Naive thymus-derived CD4-positive, alpha-beta T cell (primary cell): ENCODE measurements at regions not wholly inside any gene's neighbourhood (a gene's known extent, or its start where the extent isn't known, plus 50 kb on each side); places are given as distances from the start of the nearest gene placed in this dataset.

Experiments used
- ATAC-seq: fragments of 150-1000 bp; cut with Tn5 transposase; 2 replicates; pipeline ENCODE4 v1.10.0; 2021; ENCODE audit warnings: mild to moderate bottlenecking, moderate library complexity
- CTCF ChIA-PET: fragments of 350-600 bp; sonication (Branson Sonifier 250); formaldehyde crosslinking; loops from one replicate; lab custom pipeline; 2021; ENCODE audit warnings: antibody characterized with exemption; lab: Charles Lee
- POLR2A ChIA-PET: fragments of 350-600 bp; sonication (Branson Sonifier 250); formaldehyde crosslinking; loops from one replicate; lab custom pipeline; 2021; ENCODE audit warnings: antibody characterized with exemption, inconsistent platforms; lab: Charles Lee
- DNase-seq, 9 donors: peaks; one replicate each; pipeline versions ENCODE4 v3.0.0 to v3.0.0-alpha.2; 2020 to 2022; ENCODE audit warnings: mixed read lengths in 1 of 9
- H3K27ac ChIP-seq: one replicate; pipeline ENCODE4 v1.7.0; 2013; ENCODE audit warnings: mild to moderate bottlenecking, low read depth, low read length, moderate library complexity
- H3K27me3 ChIP-seq, 2 donors: one replicate each; pipeline ENCODE4 v1.7.0; 2013; ENCODE audit warnings: low read length in 2 of 2, mild to moderate bottlenecking in 2 of 2, moderate library complexity in 2 of 2; ENCODE audit not compliant: control insufficient read depth in 2 of 2, insufficient read depth in 2 of 2
- H3K36me3 ChIP-seq, 3 experiments: 1 replicate in 2 of 3; 2 replicates in 1 of 3; pipeline ENCODE4 v1.7.0; 2013; ENCODE audit warnings: low read length in 3 of 3, mild to moderate bottlenecking in 3 of 3, moderate library complexity in 1 of 3; ENCODE audit not compliant: insufficient read depth in 3 of 3, control insufficient read depth in 2 of 3
- H3K4me1 ChIP-seq, 2 donors: one replicate each; pipeline ENCODE4 v1.7.0; 2013; ENCODE audit warnings: low read length in 2 of 2, mild to moderate bottlenecking in 2 of 2, moderate library complexity in 1 of 2; ENCODE audit not compliant: control insufficient read depth in 2 of 2, insufficient read depth in 2 of 2
- H3K4me3 ChIP-seq: 2 replicates; pipeline ENCODE4 v1.7.0; 2013; ENCODE audit warnings: mild to moderate bottlenecking, low read length
- H3K9me3 ChIP-seq, 3 experiments: 1 replicate in 2 of 3; 2 replicates in 1 of 3; pipeline ENCODE4 v1.7.0; 2013; ENCODE audit warnings: low read length in 3 of 3; ENCODE audit not compliant: control insufficient read depth in 2 of 3
- H3K27ac Mint-ChIP-seq, 9 donors: one replicate each; pipeline ENCODE4 v1.8.0; 2020 to 2022; ENCODE audit warnings: mixed read lengths in 9 of 9, mild to moderate bottlenecking in 8 of 9, moderate library complexity in 5 of 9, inconsistent platforms in 2 of 9
- H3K27me3 Mint-ChIP-seq, 5 donors: one replicate each; pipeline ENCODE4 v1.8.0; 2021 to 2022; ENCODE audit warnings: mixed read lengths in 5 of 5, mild to moderate bottlenecking in 1 of 5
- H3K36me3 Mint-ChIP-seq, 5 donors: one replicate each; pipeline ENCODE4 v1.8.0; 2020 to 2022; ENCODE audit warnings: mixed read lengths in 5 of 5, mild to moderate bottlenecking in 3 of 5, inconsistent platforms in 1 of 5
- H3K4me1 Mint-ChIP-seq, 7 donors: one replicate each; pipeline ENCODE4 v1.8.0; 2020 to 2022; ENCODE audit warnings: mixed read lengths in 7 of 7, mild to moderate bottlenecking in 3 of 7, inconsistent platforms in 1 of 7
- H3K4me3 Mint-ChIP-seq, 10 donors: one replicate each; pipeline ENCODE4 v1.8.0; 2020 to 2022; ENCODE audit warnings: mild to moderate bottlenecking in 10 of 10, mixed read lengths in 10 of 10, moderate library complexity in 6 of 10, inconsistent platforms in 2 of 10
- H3K9me3 Mint-ChIP-seq, 11 donors: one replicate each; pipeline ENCODE4 v1.8.0; 2020 to 2022; ENCODE audit warnings: mixed read lengths in 11 of 11, mild to moderate bottlenecking in 4 of 11, inconsistent platforms in 1 of 11, moderate library complexity in 1 of 11
- intact Hi-C, 2 donors: fragments of 100-400 bp; cut with micrococcal nuclease; formaldehyde crosslinking; loops; one replicate each; pipeline ENCODE4 v1.15.1; 2023

GRCh38 chr12:115095073-115095748, 411.2 kb upstream of the TBX3 start:
- H3K9me3 Mint-ChIP-seq: peaks cover 3 to 28% (median 13%) of the 10 kb centered on the region in 11 donors
- Histone ChIP-seq H3K4me1 (no peaks in the 10 kb centered on the region), H3K36me3 (no peaks in the 10 kb centered on the region), H3K9me3 (no peaks in the 10 kb centered on the region), H3K27ac (no peak overlapping the region), H3K4me3 (no peak overlapping the region), H3K27me3 (no peaks in the 10 kb centered on the region)
- no peak overlapping the region for H3K4me3 Mint-ChIP-seq
- no peaks in the 10 kb centered on the region for H3K36me3 Mint-ChIP-seq
- ChIA-PET POLR2A (no interaction called here), CTCF (no interaction called here)
- intact Hi-C loops: no loop called here
- ATAC-seq (no peak), DNase-seq (no peak)
- H3K27me3 Mint-ChIP-seq: peaks cover 0 to 2% (median 0%) of the 10 kb centered on the region in 5 donors
- no peak overlapping the region for H3K27ac Mint-ChIP-seq
- H3K4me1 Mint-ChIP-seq: no peaks in the 10 kb centered on the region

DNA sequence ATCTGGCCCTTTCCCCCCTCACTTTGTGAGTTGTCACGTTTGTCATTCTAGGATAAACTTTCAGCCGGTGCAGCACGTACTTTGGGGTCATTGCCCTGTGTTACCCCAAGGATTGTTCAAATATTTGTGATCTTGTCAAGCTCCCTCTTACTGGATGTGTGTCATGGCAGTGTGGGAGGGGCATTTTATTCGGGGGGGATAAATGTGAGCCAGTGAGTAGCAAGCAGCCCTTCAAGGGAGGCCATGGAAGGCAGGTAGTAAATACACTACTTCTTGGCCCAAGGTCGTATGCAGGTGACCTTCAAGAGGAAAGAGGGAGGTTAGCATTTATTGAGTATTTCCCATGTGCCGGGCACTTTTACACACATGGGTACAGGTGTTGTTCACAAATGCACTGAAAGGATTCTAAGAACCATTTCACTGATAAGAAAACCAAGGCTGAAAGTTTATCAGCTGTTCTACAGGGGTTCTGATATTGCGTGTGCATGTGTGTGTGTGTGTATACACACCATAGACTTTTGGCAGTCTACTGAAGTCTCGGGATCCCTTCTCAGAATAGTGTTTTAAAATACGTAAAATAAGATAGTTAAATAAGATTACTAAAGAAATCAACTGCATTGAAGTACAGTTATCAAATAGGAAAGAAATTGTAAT, 410.3 kb upstream of the TBX3 start:
- Histone ChIP-seq H3K27ac (no peak overlapping the region), H3K4me3 (no peak overlapping the region), H3K27me3 (no peaks in the 10 kb centered on the region), H3K36me3 (no peaks in the 10 kb centered on the region), H3K4me1 (no peaks in the 10 kb centered on the region), H3K9me3 (no peaks in the 10 kb centered on the region)
- ChIA-PET CTCF (no interaction called here), POLR2A (no interaction called here)
- DNase-seq (no peak), ATAC-seq (no peak)
- intact Hi-C loops: no loop called here
- Mint-ChIP-seq H3K27me3 (peaks cover 0 to 2% (median 0%) of the 10 kb centered on the region in 5 donors), H3K4me1 (no peaks in the 10 kb centered on the region), H3K4me3 (no peak overlapping the region), H3K36me3 (no peaks in the 10 kb centered on the region), H3K27ac (no peak overlapping the region), H3K9me3 (peaks cover 3 to 27% (median 12%) of the 10 kb centered on the region in 11 donors)

- Mint-ChIP-seq H3K4me1 (no peaks in the 10 kb centered on the region), H3K36me3 (no peaks in the 10 kb centered on the region), H3K4me3 (no peak overlapping the region), H3K27me3 (peaks cover 0 to 2% (median 0%) of the 10 kb centered on the region in 5 donors), H3K9me3 (peaks cover 3 to 23% (median 12%) of the 10 kb centered on the region in 11 donors), H3K27ac (no peak overlapping the region)
- ATAC-seq (no peak), DNase-seq (no peak)
- Histone ChIP-seq H3K27ac (no peak overlapping the region), H3K4me1 (no peaks in the 10 kb centered on the region), H3K4me3 (no peak overlapping the region), H3K27me3 (no peaks in the 10 kb centered on the region), H3K9me3 (no peaks in the 10 kb centered on the region), H3K36me3 (no peaks in the 10 kb centered on the region)
- intact Hi-C loops: no loop called here
- ChIA-PET POLR2A (no interaction called here), CTCF (no interaction called here)
These were observed 409.3 kb upstream of the TBX3 start for GRCh38 chr12:115093261-115093660.

- peaks cover 3 to 22% (median 6%) of the 10 kb centered on the region in 11 donors for H3K9me3 Mint-ChIP-seq
- no peaks in the 10 kb centered on the region for H3K36me3 Mint-ChIP-seq
- no peak overlapping the region for H3K4me3 Mint-ChIP-seq
- H3K27me3 ChIP-seq: no peaks in the 10 kb centered on the region
- no peaks in the 10 kb centered on the region for H3K36me3 ChIP-seq
- H3K27me3 Mint-ChIP-seq: peaks cover 0 to 5% (median 0%) of the 10 kb centered on the region in 5 donors
- intact Hi-C loops: no loop called here
- H3K4me3 ChIP-seq: no peak overlapping the region
- no peak overlapping the region for H3K27ac ChIP-seq
- POLR2A ChIA-PET: no interaction called here
- no peaks in the 10 kb centered on the region for H3K4me1 Mint-ChIP-seq
- H3K4me1 ChIP-seq: no peaks in the 10 kb centered on the region
- H3K27ac Mint-ChIP-seq: no peak overlapping the region
- CTCF ChIA-PET: no interaction called here
- DNase-seq (no peak), ATAC-seq (no peak)
- H3K9me3 ChIP-seq: no peaks in the 10 kb centered on the region
These were observed 406.8 kb upstream of the TBX3 start for GRCh38 chr12:115090783-115091182.

- H3K4me3 ChIP-seq: no peak overlapping the region
- no peaks in the 10 kb centered on the region for H3K9me3 ChIP-seq
- H3K9me3 Mint-ChIP-seq: peaks cover 3 to 19% (median 6%) of the 10 kb centered on the region in 11 donors
- H3K36me3 ChIP-seq: no peaks in the 10 kb centered on the region
- H3K4me1 ChIP-seq: no peaks in the 10 kb centered on the region
- no peak overlapping the region for H3K27ac Mint-ChIP-seq
- CTCF ChIA-PET: no interaction called here
- H3K27ac ChIP-seq: no peak overlapping the region
- no peak overlapping the region for H3K4me3 Mint-ChIP-seq
- ATAC-seq (no peak), DNase-seq (no peak)
- POLR2A ChIA-PET: no interaction called here
- no peaks in the 10 kb centered on the region for H3K27me3 ChIP-seq
- H3K4me1 Mint-ChIP-seq: no peaks in the 10 kb centered on the region
- no peaks in the 10 kb centered on the region for H3K36me3 Mint-ChIP-seq
- intact Hi-C loops: no loop called here
- H3K27me3 Mint-ChIP-seq: peaks cover 0 to 5% (median 0%) of the 10 kb centered on the region in 5 donors
These were observed 405.2 kb upstream of the TBX3 start for GRCh38 chr12:115088995-115089841.

DNA sequence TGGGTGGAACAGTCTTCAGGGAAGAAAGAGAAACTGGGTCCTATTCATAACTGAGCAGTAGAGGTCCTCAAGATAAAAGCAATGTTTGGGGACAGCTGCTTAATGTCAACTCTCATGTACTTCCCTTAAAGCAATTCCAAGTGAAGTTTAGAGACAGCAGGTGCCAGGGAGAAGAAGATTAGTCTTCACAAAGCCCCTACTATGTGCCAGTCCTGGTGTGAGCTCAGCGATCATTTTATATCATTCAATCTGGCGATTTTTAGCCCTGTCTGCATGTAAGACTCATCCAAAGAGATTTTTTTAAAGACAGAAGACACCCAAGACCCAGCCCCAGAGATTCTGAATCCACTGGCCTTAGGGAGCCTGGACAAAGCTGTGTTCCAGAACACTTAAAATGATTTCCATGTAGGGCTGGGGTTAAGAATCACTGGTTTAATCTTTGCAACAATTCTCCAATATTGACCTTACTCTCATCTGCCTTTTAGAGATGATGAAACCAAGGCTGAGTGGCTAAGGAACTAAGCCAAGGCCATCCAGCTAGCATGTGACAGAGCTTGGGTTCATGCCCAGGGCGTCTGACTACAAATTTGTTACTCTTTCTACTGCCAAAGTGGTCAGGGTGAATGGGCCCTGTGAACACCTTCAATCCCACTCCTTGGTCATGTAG, 404.5 kb upstream of the TBX3 start:
- no peaks in the 10 kb centered on the region for H3K36me3 ChIP-seq
- H3K27ac ChIP-seq: no peak overlapping the region
- H3K4me1 Mint-ChIP-seq: no peaks in the 10 kb centered on the region
- POLR2A ChIA-PET: no interaction called here
- intact Hi-C loops: no loop called here
- ATAC-seq: no peak
- H3K9me3 ChIP-seq: no peaks in the 10 kb centered on the region
- H3K4me1 ChIP-seq: no peaks in the 10 kb centered on the region
- no peaks in the 10 kb centered on the region for H3K27me3 ChIP-seq
- DNase-seq: no peak
- no peaks in the 10 kb centered on the region for H3K36me3 Mint-ChIP-seq
- peaks cover 3 to 19% (median 6%) of the 10 kb centered on the region in 11 donors for H3K9me3 Mint-ChIP-seq
- no peak overlapping the region for H3K27ac Mint-ChIP-seq
- CTCF ChIA-PET: interaction anchor here (0.9 kb wide), 1 partner anchor 45 kb away, joined by 3 read pairs; no protein-coding TSS in a partner anchor
- H3K27me3 Mint-ChIP-seq: peaks cover 0 to 5% (median 0%) of the 10 kb centered on the region in 5 donors
- no peak overlapping the region for H3K4me3 Mint-ChIP-seq
- no peak overlapping the region for H3K4me3 ChIP-seq
